ENCODE measurements at regions not wholly inside any gene's neighbourhood (a gene's known extent, or its start where the extent isn't known, plus 50 kb on each side); places are given as distances from the start of the nearest gene placed in this dataset.

- TF ChIP-seq ZFP30 (CRISPR knock-in tag; IDR thresholded peaks at IDR 0.05) (no peak), ZFP3 (CRISPR knock-in tag; IDR thresholded peaks at IDR 0.05) (no peak), ARNTL (CRISPR knock-in tag; IDR thresholded peaks at IDR 0.05; ENCODE audit: borderline replicate concordance, low read depth) (no peak), GLIS3 (CRISPR knock-in tag; IDR thresholded peaks at IDR 0.05) (no peak), BACH2 (CRISPR knock-in tag; IDR thresholded peaks at IDR 0.05; ENCODE audit: borderline replicate concordance) (no peak), ZNF70 (CRISPR knock-in tag; IDR thresholded peaks at IDR 0.05) (no peak), TOX (CRISPR knock-in tag; IDR thresholded peaks at IDR 0.05; ENCODE audit: borderline replicate concordance) (no peak), ISL1 (CRISPR knock-in tag; IDR thresholded peaks at IDR 0.05) (no peak), CREB5 (CRISPR knock-in tag; IDR thresholded peaks at IDR 0.05; ENCODE audit: low read depth) (no peak), ZC3H10 (CRISPR knock-in tag; IDR thresholded peaks at IDR 0.05) (no peak), ESRRG (CRISPR knock-in tag; IDR thresholded peaks at IDR 0.05) (no peak), ZNF8 (CRISPR knock-in tag; IDR thresholded peaks at IDR 0.05) (no peak), RARB (CRISPR knock-in tag; IDR thresholded peaks at IDR 0.05) (no peak)
- TF ChIP-seq, protein P1, sequence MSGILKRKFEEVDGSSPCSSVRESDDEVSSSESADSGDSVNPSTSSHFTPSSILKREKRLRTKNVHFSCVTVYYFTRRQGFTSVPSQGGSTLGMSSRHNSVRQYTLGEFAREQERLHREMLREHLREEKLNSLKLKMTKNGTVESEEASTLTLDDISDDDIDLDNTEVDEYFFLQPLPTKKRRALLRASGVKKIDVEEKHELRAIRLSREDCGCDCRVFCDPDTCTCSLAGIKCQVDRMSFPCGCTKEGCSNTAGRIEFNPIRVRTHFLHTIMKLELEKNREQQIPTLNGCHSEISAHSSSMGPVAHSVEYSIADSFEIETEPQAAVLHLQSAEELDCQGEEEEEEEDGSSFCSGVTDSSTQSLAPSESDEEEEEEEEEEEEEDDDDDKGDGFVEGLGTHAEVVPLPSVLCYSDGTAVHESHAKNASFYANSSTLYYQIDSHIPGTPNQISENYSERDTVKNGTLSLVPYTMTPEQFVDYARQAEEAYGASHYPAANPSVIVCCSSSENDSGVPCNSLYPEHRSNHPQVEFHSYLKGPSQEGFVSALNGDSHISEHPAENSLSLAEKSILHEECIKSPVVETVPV (CRISPR knock-in tag; IDR thresholded peaks at IDR 0.05): no peak
These were observed 250.5 kb downstream of the LOXHD1 start for GRCh38 chr18:46406539-46406932.

Measured in SK-N-SH treated with all-trans-retinoic acid at 6 μM for 48 hours (cell line).